Epithelial cell of esophagus (primary cell): ENCODE measurements at regions not wholly inside any gene's neighbourhood (a gene's known extent, or its start where the extent isn't known, plus 50 kb on each side); places are given as distances from the start of the nearest gene placed in this dataset.

Experiments
- DNase-seq: peaks from one replicate; pipeline ENCODE4 v3.0.0; 2010; ENCODE audit warnings: low read depth
- H3K4me3 ChIP-seq: 2 replicates; pipeline ENCODE4 v1.5.1; 2011; ENCODE audit warnings: mild to moderate bottlenecking, low read length, control low read depth
- TF ChIP-seq, protein P1 (sequence below): IDR thresholded peaks from 2 replicates; pipeline ENCODE4 v1.5.1; 2011; ENCODE audit warnings: low read depth, mild to moderate bottlenecking, low read length, control low read depth, inconsistent platforms; ENCODE audit not compliant: insufficient read depth; ENCODE audit errors: missing control alignments

DNA sequence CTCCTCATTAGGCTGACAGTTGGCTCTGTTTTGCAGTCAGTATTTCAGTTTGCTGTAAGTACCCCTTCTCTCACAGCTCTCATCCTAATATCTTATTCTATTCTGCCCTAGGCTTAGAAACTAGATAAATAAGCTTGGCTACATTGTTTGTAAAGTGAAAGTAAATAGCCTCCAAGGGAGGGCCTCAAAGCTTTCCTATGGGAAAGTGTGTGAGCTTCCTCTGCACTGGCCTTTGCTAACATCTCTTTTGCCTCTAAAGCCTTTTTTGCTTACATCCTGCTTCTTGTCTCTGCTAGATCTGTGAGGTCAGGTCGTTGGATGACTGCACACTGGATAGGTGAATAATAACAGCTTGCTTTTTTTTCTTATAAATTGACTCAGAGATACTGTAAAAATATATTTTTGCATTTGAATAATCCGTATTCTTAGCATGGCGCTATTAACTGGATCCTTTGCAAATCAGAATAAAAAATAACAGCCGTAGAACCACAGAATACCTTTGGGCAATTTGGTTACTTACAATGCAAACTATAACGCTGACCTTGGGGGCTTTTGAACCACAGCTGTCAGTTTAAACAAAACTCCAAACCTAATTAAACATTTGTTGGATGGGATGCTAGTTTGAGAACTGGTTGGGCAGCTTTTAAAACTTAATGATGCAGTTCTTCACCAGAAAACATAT, 55.1 kb downstream of the TTC6 start:
- TF ChIP-seq, protein P1, sequence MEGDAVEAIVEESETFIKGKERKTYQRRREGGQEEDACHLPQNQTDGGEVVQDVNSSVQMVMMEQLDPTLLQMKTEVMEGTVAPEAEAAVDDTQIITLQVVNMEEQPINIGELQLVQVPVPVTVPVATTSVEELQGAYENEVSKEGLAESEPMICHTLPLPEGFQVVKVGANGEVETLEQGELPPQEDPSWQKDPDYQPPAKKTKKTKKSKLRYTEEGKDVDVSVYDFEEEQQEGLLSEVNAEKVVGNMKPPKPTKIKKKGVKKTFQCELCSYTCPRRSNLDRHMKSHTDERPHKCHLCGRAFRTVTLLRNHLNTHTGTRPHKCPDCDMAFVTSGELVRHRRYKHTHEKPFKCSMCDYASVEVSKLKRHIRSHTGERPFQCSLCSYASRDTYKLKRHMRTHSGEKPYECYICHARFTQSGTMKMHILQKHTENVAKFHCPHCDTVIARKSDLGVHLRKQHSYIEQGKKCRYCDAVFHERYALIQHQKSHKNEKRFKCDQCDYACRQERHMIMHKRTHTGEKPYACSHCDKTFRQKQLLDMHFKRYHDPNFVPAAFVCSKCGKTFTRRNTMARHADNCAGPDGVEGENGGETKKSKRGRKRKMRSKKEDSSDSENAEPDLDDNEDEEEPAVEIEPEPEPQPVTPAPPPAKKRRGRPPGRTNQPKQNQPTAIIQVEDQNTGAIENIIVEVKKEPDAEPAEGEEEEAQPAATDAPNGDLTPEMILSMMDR = no peak
- peak; percentile 17 for DNase-seq

DNA sequence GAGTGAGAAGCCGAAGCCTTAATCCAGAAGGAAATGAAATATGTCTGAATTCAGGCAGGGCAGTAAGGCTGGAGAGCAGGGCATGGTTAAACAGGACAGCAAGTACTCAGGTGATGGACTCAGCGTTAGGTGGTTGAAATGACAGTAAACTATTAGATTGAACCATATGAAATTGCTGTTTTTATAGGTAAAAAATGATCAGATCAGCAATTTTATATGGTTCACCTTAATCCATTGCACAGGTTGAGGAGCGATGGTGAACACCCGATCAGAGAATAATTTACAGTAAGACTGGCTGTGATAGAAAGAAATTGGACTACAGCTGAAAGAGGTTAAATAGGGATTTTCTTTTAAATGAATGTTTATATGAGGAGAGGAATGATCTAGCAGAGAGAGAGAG, 56.6 kb downstream of the TTC6 start:
- TF ChIP-seq, protein P1 = no peak
- no peak for DNase-seq

More for the DNA sequence above, 55.1 kb downstream of the TTC6 start:
- H3K4me3 ChIP-seq = no peak overlapping the region

DNA sequence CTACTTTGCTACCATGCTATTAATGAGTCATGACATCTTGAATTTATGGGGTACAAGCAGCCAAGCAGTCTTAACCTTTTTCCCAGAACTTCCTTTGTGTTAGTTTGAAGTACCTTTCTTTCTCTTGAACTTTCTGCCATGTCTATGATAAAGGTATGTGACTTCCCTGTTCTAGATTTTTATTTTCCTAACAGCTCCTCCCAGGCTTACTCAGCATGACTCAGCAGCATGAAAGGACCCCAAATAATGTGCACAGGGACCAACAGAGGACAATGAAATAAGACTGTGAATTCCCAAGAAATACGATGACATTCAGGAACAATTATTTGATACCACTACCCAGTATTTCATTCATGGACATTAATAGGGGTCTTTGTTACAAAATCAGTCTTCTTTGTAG, 60.0 kb downstream of the TTC6 start:
- TF ChIP-seq, protein P1 = no peak

More for the DNA sequence above, 56.6 kb downstream of the TTC6 start:
- no peak overlapping the region for H3K4me3 ChIP-seq

DNA sequence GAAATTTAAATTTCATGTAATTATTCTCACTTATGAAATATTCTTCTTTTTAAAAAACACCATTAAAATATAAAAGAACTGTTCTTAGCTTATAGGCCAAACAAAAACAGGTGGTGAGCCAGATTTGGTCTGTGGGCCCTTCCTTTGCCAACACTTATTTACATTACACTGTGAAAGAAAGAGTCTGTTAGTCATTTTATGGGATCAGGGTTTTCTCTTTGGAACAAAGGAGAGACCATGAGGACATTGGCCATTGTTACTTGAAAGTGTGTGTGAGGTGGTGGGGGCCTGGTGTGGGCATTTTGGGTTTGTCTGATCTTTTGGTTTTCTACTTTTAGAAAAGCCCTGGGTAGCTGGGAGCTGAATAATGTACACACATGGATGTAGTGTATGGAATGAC, 62.7 kb downstream of the TTC6 start:
- TF ChIP-seq, protein P1 = no peak
- no peak for DNase-seq

More for the DNA sequence above, 60.0 kb downstream of the TTC6 start:
- peak; percentile 18 for DNase-seq
- no peak overlapping the region for H3K4me3 ChIP-seq

DNA sequence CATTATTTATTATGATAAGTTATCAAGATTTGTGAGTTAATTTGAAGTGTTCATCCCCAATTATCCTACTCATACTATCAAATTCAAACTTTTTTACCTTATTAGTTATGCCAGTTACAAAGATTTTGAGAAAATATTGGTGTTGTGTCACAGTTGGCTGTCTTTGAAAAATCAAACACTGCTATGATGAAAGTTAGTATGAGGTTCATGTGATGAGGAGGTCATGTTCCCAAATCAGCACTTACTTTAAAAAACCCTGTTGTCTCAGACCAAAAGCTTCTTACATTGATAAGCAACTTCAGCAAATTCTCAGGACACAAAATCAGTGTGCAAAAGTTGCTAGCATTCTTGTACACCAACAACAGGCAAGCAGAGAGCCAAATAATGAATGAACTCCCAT, 68.1 kb downstream of the TTC6 start:
- no peak overlapping the region for H3K4me3 ChIP-seq
- DNase-seq = no peak
- TF ChIP-seq, protein P1 = no peak

More for the DNA sequence above, 62.7 kb downstream of the TTC6 start:
- H3K4me3 ChIP-seq = no peak overlapping the region

DNA sequence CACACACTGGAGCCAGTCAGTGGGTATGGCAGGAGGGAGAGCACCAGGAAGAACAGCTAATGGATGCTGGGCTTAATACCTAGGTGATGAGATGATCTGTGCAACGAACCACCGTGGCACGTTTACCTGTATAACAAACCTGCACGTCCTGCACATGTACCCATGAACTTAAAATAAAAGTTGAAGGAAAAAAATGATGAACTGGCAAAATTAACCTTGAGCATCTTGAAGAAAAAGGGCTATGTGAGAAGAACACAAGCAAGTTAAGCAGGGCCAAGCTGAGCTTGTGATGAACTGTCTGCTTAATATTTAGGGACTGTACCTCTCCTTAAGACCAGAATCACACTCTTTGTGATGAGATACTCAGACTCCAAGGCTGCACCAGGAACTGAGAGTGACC, 70.0 kb downstream of the TTC6 start:
- H3K4me3 ChIP-seq = no peak overlapping the region
- TF ChIP-seq, protein P1 = no peak
- DNase-seq = no peak

DNA sequence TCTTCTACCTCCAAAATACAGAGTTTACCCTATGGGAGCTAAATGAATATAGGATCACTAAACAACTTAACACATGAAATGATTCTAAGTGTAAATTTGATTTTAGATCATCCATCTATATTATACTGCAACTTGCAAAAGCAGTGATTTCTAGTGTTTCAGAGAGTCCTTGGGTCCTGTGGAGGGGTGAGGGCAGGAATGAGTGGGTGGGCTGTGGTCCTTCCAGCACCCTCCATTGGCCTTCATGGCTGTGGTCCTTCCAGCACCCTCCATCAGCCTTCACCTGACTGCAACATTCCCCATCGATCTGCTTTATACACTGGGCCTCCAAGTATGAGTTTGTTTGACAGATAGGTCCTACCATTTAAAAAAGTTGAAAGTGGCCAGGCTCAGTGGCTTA, 70.5 kb downstream of the TTC6 start:
- no peak overlapping the region for H3K4me3 ChIP-seq
- no peak for DNase-seq
- TF ChIP-seq, protein P1 = no peak
